GM23338 (cell line): ENCODE measurements at regions not wholly inside any gene's neighbourhood (a gene's known extent, or its start where the extent isn't known, plus 50 kb on each side); places are given as distances from the start of the nearest gene placed in this dataset.

ENCODE experiments used
- ATAC-seq: fragments of 200-7000 bp; cut with Tn5 transposase; 3 replicates; pipeline ENCODE4 v1.9.1; 2020
- DNase-seq: peaks from one replicate; pipeline ENCODE4 v3.0.0-alpha.2; 2015; ENCODE audit warnings: low spot score
- H2AFZ ChIP-seq: fragments of 200-600 bp; sonication (generic); 2 replicates; pipeline ENCODE4 v1.8.0; 2016; ENCODE audit warnings: antibody characterized with exemption, mild to moderate bottlenecking, moderate library complexity
- H3F3A ChIP-seq: fragments of 200-600 bp; sonication (generic); replicated peaks from 2 replicates; pipeline ENCODE4 v1.8.0; 2017; ENCODE audit warnings: antibody characterized with exemption, mixed run types, low read depth
- H3K27ac ChIP-seq: fragments of 200-600 bp; sonication (generic); 2 replicates; pipeline ENCODE4 v1.6.1; 2016; ENCODE audit warnings: low read depth
- H3K27me3 ChIP-seq: fragments of 200-600 bp; sonication (generic); 2 replicates; pipeline ENCODE4 v1.8.0; 2016; ENCODE audit warnings: mild to moderate bottlenecking, mixed run types, moderate library complexity; ENCODE audit not compliant: insufficient read depth
- H3K36me3 ChIP-seq: fragments of 200-600 bp; sonication (generic); 2 replicates; pipeline ENCODE4 v1.8.0; 2016; ENCODE audit warnings: mild to moderate bottlenecking; ENCODE audit not compliant: insufficient read depth
- H3K4me1 ChIP-seq: fragments of 200-600 bp; sonication (generic); 2 replicates; pipeline ENCODE4 v1.8.0; 2016; ENCODE audit warnings: mild to moderate bottlenecking, moderate library complexity; ENCODE audit not compliant: insufficient read depth
- H3K4me2 ChIP-seq: fragments of 200-600 bp; sonication (generic); 2 replicates; pipeline ENCODE4 v1.7.1; 2017; ENCODE audit warnings: mixed run types
- H3K4me3 ChIP-seq: fragments of 200-600 bp; sonication (generic); 2 replicates; pipeline ENCODE4 v1.6.1; 2016; ENCODE audit warnings: mixed run types
- H3K79me2 ChIP-seq: fragments of 200-600 bp; sonication (generic); replicated peaks from 2 replicates; pipeline ENCODE4 v1.8.0; 2017; ENCODE audit warnings: mild to moderate bottlenecking; ENCODE audit not compliant: insufficient read depth
- H3K9me2 ChIP-seq: fragments of 200-600 bp; sonication (generic); 2 replicates; pipeline ENCODE4 v1.8.0; 2017; ENCODE audit not compliant: insufficient read depth
- H4K20me1 ChIP-seq: fragments of 200-600 bp; sonication (generic); replicated peaks from 2 replicates; pipeline ENCODE4 v1.8.0; 2017; ENCODE audit warnings: mild to moderate bottlenecking; ENCODE audit not compliant: insufficient read depth
- H3K27ac Mint-ChIP-seq: 2 replicates; pipeline ENCODE4 v1.8.0; 2020; ENCODE audit warnings: inconsistent platforms, mild to moderate bottlenecking, moderate library complexity, mixed read lengths
- H3K27me3 Mint-ChIP-seq: 3 replicates; pipeline ENCODE4 v1.8.0; 2022; ENCODE audit warnings: low read depth, mild to moderate bottlenecking, moderate library complexity, mixed read lengths, inconsistent platforms; ENCODE audit not compliant: insufficient read depth, poor library complexity
- H3K36me3 Mint-ChIP-seq: 3 replicates; pipeline ENCODE4 v1.8.0; 2021; ENCODE audit warnings: low read depth, mild to moderate bottlenecking, inconsistent platforms, moderate library complexity, mixed read lengths
- H3K4me1 Mint-ChIP-seq: 3 replicates; pipeline ENCODE4 v1.8.0; 2020; ENCODE audit warnings: mild to moderate bottlenecking, inconsistent platforms, mixed read lengths
- H3K4me3 Mint-ChIP-seq: 3 replicates; pipeline ENCODE4 v1.8.0; 2021; ENCODE audit warnings: moderate library complexity, mild to moderate bottlenecking, inconsistent platforms, mixed read lengths
- H3K9me3 Mint-ChIP-seq: 3 replicates; pipeline ENCODE4 v1.8.0; 2020; ENCODE audit warnings: moderate library complexity, mild to moderate bottlenecking, inconsistent platforms, mixed read lengths
- CREB1 ChIP-seq: fragments of 250-450 bp; sonication (Bioruptor Pico); IDR thresholded peaks from 2 replicates; pipeline ENCODE4 v1.5.0; 2020; ENCODE audit warnings: low read depth, mild to moderate bottlenecking, moderate library complexity
- CTCF ChIP-seq, 2 experiments: fragments of 200-600 bp in 1 of 2; sonication (generic) in 1 of 2; conservative IDR thresholded peaks; 2 replicates each; pipeline versions ENCODE4 v1.5.1 to v1.6.1; 2016 to 2017; ENCODE audit warnings: antibody characterized with exemption in 2 of 2, low read depth in 2 of 2, mild to moderate bottlenecking in 2 of 2, moderate library complexity in 1 of 2
- EZH2 ChIP-seq: fragments of 200-600 bp; sonication (generic); IDR thresholded peaks from one replicate; pipeline ENCODE4 v1.8.0; 2017; ENCODE audit warnings: antibody characterized with exemption, mild to moderate bottlenecking, low read depth; ENCODE audit not compliant: unreplicated experiment
- EZH2phosphoT487 ChIP-seq: fragments of 200-600 bp; sonication (generic); IDR thresholded peaks from one replicate; pipeline ENCODE4 v1.8.1; 2018; ENCODE audit warnings: antibody characterized with exemption; ENCODE audit not compliant: unreplicated experiment
- JUNB ChIP-seq: IDR thresholded peaks from one replicate; pipeline ENCODE4 v1.6.1; 2016; ENCODE audit warnings: antibody characterized with exemption; ENCODE audit not compliant: unreplicated experiment
- NANOG ChIP-seq: IDR thresholded peaks from 2 replicates; pipeline ENCODE4 v1.6.1; 2016; ENCODE audit warnings: antibody characterized with exemption, borderline replicate concordance
- POLR2AphosphoS5 ChIP-seq: IDR thresholded peaks from 2 replicates; pipeline ENCODE4 v1.6.1; 2016; ENCODE audit warnings: antibody characterized with exemption, low read depth
- STAT1 ChIP-seq: IDR thresholded peaks from one replicate; pipeline ENCODE4 v1.6.1; 2016; ENCODE audit warnings: antibody characterized with exemption; ENCODE audit not compliant: unreplicated experiment
- ZNF114 ChIP-seq: fragments of 250-450 bp; sonication (Bioruptor Pico); IDR thresholded peaks from 2 replicates; pipeline ENCODE4 v1.5.0; 2020; ENCODE audit warnings: mild to moderate bottlenecking, moderate library complexity
- ZNF331 ChIP-seq: fragments of 250-450 bp; sonication (Bioruptor Pico); IDR thresholded peaks from 2 replicates; pipeline ENCODE4 v1.5.0; 2020; ENCODE audit warnings: low read depth, mild to moderate bottlenecking, moderate library complexity
- ZNF462 ChIP-seq: fragments of 250-450 bp; sonication (Bioruptor Pico); IDR thresholded peaks from 2 replicates; pipeline ENCODE4 v1.5.0; 2020; ENCODE audit warnings: mild to moderate bottlenecking, moderate library complexity
- TF ChIP-seq, protein P1 (sequence below): IDR thresholded peaks from one replicate; pipeline ENCODE4 v1.6.1; 2018; ENCODE audit warnings: antibody characterized with exemption; ENCODE audit not compliant: unreplicated experiment

DNA sequence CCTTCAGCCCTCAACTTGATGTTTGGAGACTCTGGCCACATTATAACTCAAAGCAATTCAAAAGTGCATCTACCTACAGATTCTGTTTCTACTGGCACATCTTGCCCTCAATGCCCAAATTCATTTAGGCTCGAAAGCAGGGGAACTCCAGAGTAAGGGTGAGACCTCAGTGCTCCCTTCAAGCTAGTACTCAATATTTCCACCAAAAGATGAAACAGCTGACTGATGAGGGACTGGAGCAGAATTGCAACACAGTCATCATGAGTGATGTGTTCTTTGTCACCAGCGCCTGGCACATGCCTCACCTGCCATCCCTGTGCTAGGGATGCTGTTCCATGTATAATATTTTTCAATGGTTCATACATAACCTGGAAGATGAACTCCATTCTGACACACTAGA lies 247.3 kb downstream of the DSEL start:
- Mint-ChIP-seq H3K4me3 (no peak overlapping the region), H3K9me3 (no peaks in the 10 kb centered on the region; the same call in 2 of the 3 replicates), H3K27me3 (no peaks in the 10 kb centered on the region), H3K36me3 (no peaks in the 10 kb centered on the region), H3K27ac (peak overlapping the region; percentile 47), H3K4me1 (peaks cover 19% of the 10 kb centered on the region; the same call in 2 of the 3 replicates)
- no peak overlapping the region for H2AFZ ChIP-seq
- TF ChIP-seq CREB1 (CRISPR knock-in tag) (no peak), ZNF462 (no peak), POLR2AphosphoS5 (no peak), ZNF114 (CRISPR knock-in tag) (no peak), STAT1 (no peak), EZH2 (no peak), ZNF331 (CRISPR knock-in tag) (no peak), CTCF (conservative IDR thresholded peaks at IDR 0.05; ENCODE audit: low read depth in 2 of 2) (no peak), JUNB (no peak), NANOG (no peak), EZH2phosphoT487 (no peak)
- TF ChIP-seq, protein P1, sequence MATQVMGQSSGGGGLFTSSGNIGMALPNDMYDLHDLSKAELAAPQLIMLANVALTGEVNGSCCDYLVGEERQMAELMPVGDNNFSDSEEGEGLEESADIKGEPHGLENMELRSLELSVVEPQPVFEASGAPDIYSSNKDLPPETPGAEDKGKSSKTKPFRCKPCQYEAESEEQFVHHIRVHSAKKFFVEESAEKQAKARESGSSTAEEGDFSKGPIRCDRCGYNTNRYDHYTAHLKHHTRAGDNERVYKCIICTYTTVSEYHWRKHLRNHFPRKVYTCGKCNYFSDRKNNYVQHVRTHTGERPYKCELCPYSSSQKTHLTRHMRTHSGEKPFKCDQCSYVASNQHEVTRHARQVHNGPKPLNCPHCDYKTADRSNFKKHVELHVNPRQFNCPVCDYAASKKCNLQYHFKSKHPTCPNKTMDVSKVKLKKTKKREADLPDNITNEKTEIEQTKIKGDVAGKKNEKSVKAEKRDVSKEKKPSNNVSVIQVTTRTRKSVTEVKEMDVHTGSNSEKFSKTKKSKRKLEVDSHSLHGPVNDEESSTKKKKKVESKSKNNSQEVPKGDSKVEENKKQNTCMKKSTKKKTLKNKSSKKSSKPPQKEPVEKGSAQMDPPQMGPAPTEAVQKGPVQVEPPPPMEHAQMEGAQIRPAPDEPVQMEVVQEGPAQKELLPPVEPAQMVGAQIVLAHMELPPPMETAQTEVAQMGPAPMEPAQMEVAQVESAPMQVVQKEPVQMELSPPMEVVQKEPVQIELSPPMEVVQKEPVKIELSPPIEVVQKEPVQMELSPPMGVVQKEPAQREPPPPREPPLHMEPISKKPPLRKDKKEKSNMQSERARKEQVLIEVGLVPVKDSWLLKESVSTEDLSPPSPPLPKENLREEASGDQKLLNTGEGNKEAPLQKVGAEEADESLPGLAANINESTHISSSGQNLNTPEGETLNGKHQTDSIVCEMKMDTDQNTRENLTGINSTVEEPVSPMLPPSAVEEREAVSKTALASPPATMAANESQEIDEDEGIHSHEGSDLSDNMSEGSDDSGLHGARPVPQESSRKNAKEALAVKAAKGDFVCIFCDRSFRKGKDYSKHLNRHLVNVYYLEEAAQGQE, result no peak
- ATAC-seq (no peak), DNase-seq (no peak)
- no peak overlapping the region for H3K4me2 ChIP-seq
- no peaks in the 10 kb centered on the region for H4K20me1 ChIP-seq
- no peaks in the 10 kb centered on the region for H3F3A ChIP-seq
- H3K27me3 ChIP-seq, result no peaks in the 10 kb centered on the region
- H3K79me2 ChIP-seq, result no peaks in the 10 kb centered on the region
- H3K4me1 ChIP-seq, result peaks cover 30% of the 10 kb centered on the region
- H3K9me2 ChIP-seq, result peaks cover 14% of the 10 kb centered on the region
- H3K4me3 ChIP-seq, result no peak overlapping the region
- H3K36me3 ChIP-seq, result no peaks in the 10 kb centered on the region; the same call in 1 of the 2 replicates
- no peak overlapping the region for H3K27ac ChIP-seq
